ENCODE measurements at regions not wholly inside any gene's neighbourhood (a gene's known extent, or its start where the extent isn't known, plus 50 kb on each side); places are given as distances from the start of the nearest gene placed in this dataset.

GRCh38 chr11:54946424-54946823 is 239.8 kb downstream of the OR4A5 start:
- TF ChIP-seq CTCF (IDR thresholded peaks at IDR 0.05) (no peak), EP300 (IDR thresholded peaks at IDR 0.05) (no peak), POLR2AphosphoS5 (IDR thresholded peaks at IDR 0.05) (no peak), POLR2A (IDR thresholded peaks at IDR 0.05; ENCODE audit: low read depth) (no peak)
